BJ (cell line): ENCODE measurements at regions not wholly inside any gene's neighbourhood (a gene's known extent, or its start where the extent isn't known, plus 50 kb on each side); places are given as distances from the start of the nearest gene placed in this dataset.

Source experiments
- CTCF ChIA-PET: fragments of 350-600 bp; formaldehyde crosslinking; extraction: SDS; loops from one replicate; lab custom pipeline; 2021; ENCODE audit warnings: antibody characterized with exemption, inconsistent platforms; lab: Yijun Ruan, JAX
- POLR2A ChIA-PET: fragments of 300-600 bp; sonication (Branson Sonifier 250); formaldehyde crosslinking; extraction: SDS; loops from one replicate; lab custom pipeline; 2021; ENCODE audit warnings: antibody characterized with exemption; lab: Charles Lee
- DNase-seq: peaks from one replicate; pipeline ENCODE4 v3.0.0-alpha.2; 2011; ENCODE audit warnings: low read depth
- H3K27me3 ChIP-seq: 2 replicates; pipeline ENCODE4 v1.6.0; 2011; ENCODE audit warnings: low read length; ENCODE audit not compliant: control insufficient read depth, insufficient read depth
- H3K36me3 ChIP-seq: 2 replicates; pipeline ENCODE4 v1.5.1; 2011; ENCODE audit warnings: low read length; ENCODE audit not compliant: control insufficient read depth, insufficient read depth
- H3K4me3 ChIP-seq: 2 replicates; pipeline ENCODE4 v1.5.1; 2011; ENCODE audit warnings: low read depth, mild to moderate bottlenecking, control low read depth, low read length
- CTCF ChIP-seq: IDR thresholded peaks from 2 replicates; pipeline ENCODE4 v1.5.1; 2011; ENCODE audit warnings: low read depth, mild to moderate bottlenecking, control low read depth, inconsistent platforms, low read length, moderate library complexity; ENCODE audit not compliant: insufficient read depth

GRCh38 chr20:50412499-50412898 lies 97.7 kb upstream of the PTPN1 start:
- CTCF ChIA-PET = interaction anchor here (1.2 kb wide), 1 partner anchor 9 kb away, joined by 6 read pairs; no protein-coding TSS in a partner anchor
- DNase-seq = no peak
- H3K4me3 ChIP-seq = no peak overlapping the region
- H3K27me3 ChIP-seq = no peaks in the 10 kb centered on the region
- no peak for TF ChIP-seq CTCF
- no peaks in the 10 kb centered on the region for H3K36me3 ChIP-seq
- POLR2A ChIA-PET = no interaction called here

DNA sequence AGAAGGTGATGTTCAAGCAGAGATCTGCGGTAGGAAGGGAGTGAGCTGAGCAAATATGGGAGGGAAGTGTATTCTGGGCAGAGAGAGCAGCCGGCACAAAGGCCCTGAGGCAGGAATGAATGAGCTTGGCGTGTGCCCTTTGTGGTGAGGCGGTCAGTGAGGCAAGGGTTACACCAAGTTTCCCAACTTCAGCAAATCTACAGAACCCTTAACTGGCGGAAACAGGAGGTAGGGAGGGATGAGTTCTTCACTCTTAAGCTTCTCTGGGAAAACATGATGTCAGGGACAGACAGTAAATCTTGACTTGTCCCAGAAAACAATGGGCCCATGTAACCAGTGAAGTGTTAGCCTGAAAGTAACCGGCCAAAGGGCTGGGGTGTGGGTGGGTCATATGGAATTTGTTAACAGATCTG lies 97.1 kb upstream of the PTPN1 start:
- DNase-seq = no peak
- TF ChIP-seq CTCF = no peak
- Histone ChIP-seq H3K4me3 (no peak overlapping the region), H3K36me3 (no peaks in the 10 kb centered on the region), H3K27me3 (no peaks in the 10 kb centered on the region)
- POLR2A ChIA-PET = no interaction called here
- CTCF ChIA-PET = interaction anchor here (1.2 kb wide), 1 partner anchor 8 kb away, joined by 6 read pairs; no protein-coding TSS in a partner anchor

DNA sequence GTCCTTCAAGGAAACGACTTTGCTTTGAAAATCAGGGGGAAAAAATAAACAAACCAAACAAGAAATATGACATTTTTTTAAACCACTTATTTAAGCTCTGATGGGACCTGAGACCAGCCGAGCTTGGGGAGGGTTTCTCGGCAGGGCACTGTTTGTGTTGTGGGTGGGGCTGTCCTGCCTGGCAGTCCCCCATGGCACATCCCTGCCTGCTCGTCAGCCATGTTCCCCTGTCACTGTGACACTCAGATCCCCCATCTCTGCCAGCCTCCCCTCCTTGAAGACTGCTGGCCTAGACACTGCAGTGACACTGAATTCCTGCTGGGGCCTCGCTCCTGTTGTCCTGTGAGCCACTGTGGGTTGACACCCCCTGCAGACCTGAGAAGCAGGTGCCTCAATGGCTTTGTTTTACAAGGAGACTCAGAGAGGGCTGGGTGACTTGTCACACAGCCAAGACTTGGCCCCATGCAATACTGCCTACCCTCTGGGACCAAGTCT lies 95.1 kb upstream of the PTPN1 start:
- H3K27me3 ChIP-seq = no peaks in the 10 kb centered on the region
- no peak for TF ChIP-seq CTCF
- H3K4me3 ChIP-seq = no peak overlapping the region
- CTCF ChIA-PET = interaction anchor here (0.6 to 2.5 kb wide), 2 partner anchors 11 to 277 kb away, joined by 3 to 7 read pairs; no protein-coding TSS in a partner anchor
- H3K36me3 ChIP-seq = no peaks in the 10 kb centered on the region
- no peak for DNase-seq
- POLR2A ChIA-PET = no interaction called here

DNA sequence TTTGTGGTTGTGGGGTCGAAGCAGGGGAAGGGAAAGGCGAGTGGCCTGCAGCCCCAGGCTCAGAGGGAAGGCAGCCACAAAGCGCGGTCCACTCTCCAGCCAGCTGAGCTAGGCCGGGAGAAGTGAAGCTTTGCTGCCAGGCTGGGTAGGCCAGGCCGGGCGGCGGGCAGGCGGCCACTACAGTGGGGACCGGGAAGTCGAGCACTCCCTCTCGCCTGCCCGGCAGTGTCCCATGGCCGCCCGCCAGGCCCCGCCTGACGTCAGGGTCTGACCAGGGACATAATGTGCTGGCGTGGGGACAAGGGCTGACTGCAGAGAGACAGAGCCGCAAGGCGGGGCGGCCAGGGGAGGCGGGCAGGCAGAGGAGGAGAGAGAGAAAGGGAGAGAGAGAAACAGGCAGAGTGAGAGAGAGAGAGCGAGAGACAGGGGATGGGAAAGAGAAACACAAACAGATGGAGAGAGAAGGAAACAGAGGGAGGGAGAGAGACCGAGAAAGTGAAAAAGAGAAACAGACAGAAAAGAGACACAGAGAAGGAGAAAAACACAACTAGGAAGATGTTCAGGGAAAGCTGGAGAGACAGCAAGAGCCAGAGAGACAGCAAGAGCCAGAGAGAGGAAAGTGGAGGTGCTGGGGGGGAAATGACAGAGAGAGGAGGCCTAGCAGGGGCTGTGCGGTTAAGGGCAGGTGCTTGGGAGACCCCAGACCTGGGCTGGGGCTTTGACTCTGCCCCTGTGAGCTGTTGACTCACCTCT lies 94.5 kb upstream of the PTPN1 start:
- no peaks in the 10 kb centered on the region for H3K27me3 ChIP-seq
- H3K4me3 ChIP-seq = no peak overlapping the region
- CTCF ChIA-PET = interaction anchor here (0.6 to 2.5 kb wide), 2 partner anchors 10 to 277 kb away, joined by 3 to 7 read pairs; no protein-coding TSS in a partner anchor
- peak; percentile 79 for DNase-seq
- POLR2A ChIA-PET = interaction anchor here (0.6 kb wide), 1 partner anchor 218 kb away, joined by 10 read pairs; no protein-coding TSS in a partner anchor
- no peak for TF ChIP-seq CTCF
- no peaks in the 10 kb centered on the region for H3K36me3 ChIP-seq

DNA sequence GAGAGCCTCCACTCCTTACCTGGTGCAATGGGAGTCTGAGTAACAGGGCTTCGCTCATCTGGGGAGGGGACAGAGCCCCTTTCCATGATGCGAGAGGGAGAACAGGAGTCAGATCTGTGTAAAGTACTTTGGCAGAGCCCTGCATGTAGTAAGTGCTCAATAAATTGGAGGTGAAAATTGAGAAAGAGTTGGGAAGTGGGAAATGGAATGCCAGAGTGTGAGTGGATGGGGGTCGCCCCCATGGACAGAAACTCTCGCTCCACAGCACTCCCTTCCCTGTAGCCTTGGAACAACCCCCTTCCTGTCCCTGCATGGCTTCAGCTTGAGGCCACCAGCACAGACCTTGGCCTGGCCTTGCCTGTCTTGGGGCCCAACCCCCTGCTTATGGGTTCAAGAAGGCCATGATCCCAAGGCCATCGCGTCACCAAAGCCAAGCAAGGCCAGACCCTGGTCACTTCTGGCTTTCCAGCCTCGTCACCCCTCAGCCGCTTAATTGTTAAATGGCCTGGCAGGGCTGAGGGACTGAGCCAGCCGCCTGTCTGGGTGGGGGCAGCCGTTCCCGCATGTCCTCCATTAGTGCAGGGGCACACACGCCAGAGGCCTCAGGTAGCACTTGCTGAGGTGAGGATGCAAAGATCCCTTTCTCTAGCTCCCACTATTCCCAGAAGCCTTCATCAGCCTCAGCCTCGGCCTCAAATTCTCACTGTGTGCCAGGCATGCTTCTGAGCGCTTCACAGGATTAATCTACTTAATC lies 93.7 kb upstream of the PTPN1 start:
- no peak for DNase-seq
- TF ChIP-seq CTCF = no peak
- ChIA-PET CTCF (interaction anchor here (2.5 kb wide), 1 partner anchor 9 kb away, joined by 7 read pairs; no protein-coding TSS in a partner anchor), POLR2A (interaction anchor here (0.6 kb wide), 1 partner anchor 219 kb away, joined by 10 read pairs; no protein-coding TSS in a partner anchor)
- H3K4me3 ChIP-seq = no peak overlapping the region
- H3K36me3 ChIP-seq = no peaks in the 10 kb centered on the region
- no peaks in the 10 kb centered on the region for H3K27me3 ChIP-seq
